Germinal center (tissue), 1 donor: ENCODE measurements at regions not wholly inside any gene's neighbourhood (a gene's known extent, or its start where the extent isn't known, plus 50 kb on each side); places are given as distances from the start of the nearest gene placed in this dataset.

ENCODE experiments used
- DNase-seq: peaks from one replicate; pipeline ENCODE4 v3.0.0; 2012; ENCODE audit warnings: mixed read lengths, low spot score

DNA sequence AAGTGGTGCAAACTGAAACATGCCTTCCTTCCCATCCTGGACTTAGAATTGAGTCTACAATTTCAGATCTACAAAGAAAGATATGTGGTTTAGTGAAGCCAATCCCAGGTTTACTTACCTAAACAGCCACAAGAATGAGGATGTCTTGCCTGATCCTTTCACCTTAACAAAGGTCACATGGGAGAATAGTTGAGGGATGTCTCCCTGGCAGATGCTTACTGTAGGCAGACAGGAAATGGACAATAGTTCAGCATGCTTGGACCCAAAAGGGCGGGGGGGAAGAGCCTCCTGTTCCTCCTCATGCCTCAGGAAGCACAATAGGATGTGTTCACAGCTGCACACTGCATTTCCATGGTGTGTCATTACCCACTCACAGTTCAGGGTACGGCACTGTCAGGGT, 492.7 kb upstream of the USP24 start:
- DNase-seq: no peak

DNA sequence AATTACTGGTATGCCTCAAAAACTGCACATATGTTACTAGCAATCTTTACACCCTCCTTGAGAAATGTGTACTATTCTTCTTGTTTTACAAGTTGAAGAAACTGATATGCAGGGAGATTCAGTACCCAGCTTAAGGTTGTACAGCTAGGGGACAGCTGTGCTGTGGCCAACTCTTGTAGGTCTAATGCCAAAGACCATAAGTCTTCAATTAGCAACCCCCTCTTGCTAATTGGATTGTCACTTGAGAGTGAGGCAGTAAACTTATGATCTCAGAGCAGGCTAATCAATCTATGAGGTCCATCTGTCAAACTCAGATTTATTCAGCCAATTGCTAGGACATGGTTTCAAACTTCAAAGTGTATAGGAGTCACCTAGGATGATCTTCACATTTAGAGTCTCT, 492.0 kb upstream of the USP24 start:
- DNase-seq: no peak

DNA sequence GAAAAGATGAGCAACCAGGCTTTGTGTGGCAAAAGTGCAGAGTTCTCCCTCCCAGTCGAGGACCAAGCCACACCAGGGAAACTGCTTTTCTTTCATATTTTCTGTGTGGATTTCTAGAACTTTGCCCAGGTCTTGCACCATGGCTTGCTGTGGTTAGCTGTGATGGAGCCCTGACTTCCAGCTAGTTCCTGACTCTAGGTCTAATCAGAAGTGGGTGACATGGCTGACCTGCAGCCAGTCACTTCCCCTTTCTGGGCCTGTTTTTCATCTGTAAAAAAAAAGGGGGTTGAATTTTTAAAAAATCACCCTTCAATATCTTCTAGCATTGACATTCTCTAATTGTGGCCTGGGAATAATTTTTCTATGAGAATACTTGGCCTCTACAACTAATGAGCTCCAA, 491.2 kb upstream of the USP24 start:
- DNase-seq: no peak

DNA sequence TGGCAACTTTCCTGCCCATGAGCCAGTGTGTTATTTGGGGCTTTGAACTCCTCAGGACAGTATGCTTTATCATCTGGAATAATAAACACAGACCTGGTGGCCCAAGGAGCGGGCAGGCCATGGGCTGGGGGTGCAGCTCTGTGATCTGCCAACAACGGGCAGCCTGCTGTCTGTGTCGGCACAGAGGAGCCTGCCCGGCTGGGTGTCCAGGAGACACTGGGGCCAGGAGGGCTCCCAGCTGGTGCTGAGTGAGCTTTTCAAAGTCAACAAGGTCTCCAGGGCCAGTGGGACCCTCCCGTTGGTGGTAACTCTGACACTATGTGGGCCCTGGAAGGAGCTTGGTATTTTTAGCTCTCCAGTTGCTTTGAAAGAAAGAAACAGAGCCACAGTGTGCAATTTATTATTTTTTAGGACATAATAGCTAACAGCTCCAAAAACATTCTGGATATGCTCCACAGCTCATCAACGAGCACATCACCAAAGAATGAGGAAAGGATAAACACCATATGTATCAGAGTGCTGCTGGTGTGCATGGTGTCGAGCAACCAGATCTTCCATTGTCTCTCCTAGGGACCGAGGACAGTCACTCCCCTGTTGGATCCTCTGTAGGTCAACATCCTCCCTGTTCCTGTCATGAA, 488.7 kb upstream of the USP24 start:
- no peak for DNase-seq

DNA sequence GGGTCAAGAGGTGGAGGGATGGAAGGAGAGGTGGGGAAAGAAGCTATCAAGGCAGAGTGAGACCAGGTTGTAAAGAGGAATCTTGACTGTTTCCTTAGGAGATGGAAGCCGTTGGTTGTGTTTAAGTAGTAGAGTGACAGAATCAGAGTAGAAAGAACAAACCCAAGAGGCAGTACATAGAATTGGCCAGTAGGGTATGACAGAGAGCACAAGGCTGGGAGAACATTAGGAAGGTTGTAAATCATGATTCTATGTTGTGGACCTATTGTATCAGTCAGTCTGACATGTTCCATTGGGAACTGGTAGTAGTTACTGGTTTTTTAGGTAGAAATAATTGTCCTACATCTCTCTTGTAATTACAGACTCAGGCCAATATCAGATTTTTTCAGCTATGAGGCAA, 486.9 kb upstream of the USP24 start:
- no peak for DNase-seq

DNA sequence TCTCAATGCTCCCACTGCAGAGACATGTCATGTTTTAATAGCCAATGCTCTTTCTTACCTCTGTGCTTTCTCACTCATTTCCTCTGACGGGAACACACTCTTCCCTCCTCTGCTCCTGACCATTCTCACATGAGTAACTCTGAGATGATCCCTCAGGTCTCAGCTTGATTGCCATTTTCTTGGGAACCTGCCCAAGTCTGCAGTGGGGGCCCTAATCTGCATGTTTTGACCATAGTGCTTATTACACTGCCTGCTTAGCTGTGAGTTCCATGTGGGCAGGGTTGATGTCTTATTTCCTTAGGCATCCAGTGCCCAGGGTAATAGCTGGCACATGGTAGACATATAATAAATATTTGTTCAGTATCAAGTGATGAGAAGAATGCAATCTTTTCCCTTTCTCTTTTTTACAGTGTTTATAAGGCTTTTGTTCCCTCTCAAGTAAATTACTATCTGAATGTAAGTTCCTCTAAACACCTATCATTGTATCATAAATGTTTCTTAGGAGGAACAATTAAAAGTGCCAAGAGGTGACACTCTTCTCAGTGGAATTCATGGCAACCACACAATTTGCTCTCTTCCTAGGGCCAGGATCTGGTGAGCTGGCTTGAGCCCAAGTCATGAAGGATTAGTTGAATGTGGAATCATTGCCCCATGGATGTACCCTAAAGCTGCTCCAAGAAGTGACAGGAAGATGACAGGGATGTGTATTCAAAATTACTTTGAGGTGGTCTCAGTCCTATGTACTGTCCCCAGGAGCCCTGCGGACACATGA, 485.4 kb upstream of the USP24 start:
- DNase-seq: no peak

DNA sequence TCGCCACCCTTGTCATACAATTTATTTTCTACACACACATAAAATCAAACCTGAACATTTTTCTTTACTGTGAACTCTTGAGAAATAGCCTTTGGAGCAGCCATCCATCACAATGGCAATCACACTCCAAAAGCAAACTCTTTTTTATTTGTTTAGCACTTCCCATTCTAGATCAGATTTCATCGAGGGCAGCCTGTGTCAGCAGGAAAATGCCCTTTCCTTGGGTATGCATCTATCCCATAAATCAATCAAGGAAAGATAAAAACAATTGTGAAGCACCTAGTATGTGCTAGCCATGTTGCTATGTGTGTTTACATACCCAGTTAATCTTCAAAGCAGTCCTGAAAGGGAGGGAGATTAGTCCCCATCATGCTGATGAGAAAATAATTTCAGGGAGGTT, 484.1 kb upstream of the USP24 start:
- no peak for DNase-seq

DNA sequence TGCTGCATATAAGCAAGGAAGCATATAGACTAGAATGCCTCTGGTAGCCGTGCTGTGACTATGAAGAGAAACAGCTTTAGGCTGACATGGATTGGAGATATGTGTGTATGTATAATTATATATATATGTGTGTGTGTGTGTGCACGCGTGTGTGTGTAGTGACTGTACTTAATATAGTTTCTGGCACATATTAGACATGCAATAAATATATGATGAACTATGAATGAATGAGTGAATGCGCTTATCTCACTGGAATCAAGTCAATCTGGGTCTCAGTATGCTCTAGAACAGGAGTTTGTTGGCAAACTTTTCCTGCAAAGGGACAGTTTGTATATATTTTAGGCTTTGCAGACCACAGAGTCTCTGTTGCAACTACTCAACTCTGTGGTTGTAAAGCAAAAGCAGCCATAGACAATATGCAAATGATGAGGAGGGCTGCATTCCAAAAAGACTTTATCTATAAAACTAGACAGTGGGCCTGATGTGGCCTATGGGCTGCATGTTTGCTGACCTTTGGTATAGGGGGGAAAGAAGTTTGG, 482.9 kb upstream of the USP24 start:
- DNase-seq: no peak

DNA sequence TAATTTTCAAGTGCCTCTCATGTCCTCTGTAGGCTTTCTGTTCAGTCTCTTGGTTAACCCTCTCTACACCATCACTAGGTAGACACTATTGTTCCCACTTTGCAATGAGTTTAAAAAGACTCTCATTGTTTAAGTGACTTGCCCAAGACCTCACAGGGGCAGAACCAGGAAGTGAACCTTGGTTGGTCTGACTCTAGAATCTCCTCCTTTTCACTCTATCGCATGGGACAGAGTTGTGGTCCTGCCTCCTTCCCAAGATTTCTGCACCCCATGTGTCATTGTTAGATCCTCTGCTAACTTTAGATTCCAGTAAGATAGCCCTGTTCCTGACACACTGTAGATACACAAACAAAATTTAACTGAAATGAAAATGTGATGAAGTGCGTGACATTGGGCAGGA, 481.7 kb upstream of the USP24 start:
- no peak for DNase-seq

DNA sequence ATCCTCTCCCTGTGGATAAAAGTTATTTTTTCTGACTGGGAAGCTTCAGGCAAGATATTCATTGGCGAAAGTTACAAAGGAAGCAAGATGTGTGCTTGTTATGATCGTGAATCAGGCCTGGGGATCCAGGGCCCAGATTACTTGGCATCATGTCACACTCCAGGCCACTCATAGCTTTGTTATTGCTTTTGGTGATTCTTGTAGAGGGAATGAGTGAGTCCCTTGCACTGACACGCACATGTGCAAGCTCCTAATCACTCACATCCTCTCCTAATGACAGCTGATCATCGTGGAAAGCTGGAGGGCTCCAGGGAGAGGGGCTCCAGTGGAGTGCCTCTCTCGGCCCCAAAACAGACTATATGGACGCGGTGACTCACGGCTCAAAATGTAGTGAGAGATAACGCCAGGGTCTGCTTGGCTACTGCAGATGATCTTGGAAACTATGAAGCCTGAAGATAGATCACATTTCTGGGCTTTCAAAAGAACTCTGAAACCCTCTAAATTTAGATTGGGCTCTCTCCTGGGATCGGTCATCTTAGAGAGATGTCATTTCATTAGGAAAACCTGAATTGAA, 481.1 kb upstream of the USP24 start:
- DNase-seq: no peak

DNA sequence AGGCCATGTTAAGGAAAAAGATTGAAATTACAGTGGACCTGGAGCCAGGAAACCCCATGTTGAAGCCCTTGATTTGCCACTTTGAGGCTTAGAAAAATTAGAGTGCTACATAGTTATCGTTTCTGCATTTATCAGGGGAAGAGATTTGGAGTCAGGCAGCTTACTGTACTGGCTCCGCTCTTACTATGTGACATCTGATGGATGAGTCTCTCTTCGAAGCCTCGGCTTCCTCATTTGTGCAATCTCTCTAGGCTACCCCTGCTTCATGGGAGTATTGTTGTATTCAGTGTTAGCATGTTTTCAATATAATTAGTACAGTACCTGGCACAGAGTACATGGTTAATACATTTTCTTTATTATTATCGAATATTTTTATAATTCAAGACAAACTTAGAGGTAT, 480.4 kb upstream of the USP24 start:
- DNase-seq: no peak

DNA sequence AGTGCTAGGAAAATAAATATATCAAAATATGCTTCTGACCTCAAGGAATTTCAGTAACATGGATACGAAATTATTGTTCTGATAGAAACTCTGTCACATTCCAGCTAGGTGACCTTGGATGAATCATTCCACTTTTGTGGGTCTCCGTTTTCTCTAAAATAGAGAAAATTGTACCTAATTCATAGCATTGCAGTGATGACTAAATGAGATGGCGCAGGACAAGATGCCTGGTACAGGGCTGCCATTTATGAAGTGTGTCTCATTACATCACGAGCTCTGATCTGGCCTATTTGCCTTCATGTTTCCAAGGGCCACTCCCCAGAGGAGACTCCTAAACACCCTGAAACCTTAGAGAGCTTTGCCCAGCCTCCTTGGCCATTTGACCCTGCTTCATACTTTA, 480.0 kb upstream of the USP24 start:
- no peak for DNase-seq

DNA sequence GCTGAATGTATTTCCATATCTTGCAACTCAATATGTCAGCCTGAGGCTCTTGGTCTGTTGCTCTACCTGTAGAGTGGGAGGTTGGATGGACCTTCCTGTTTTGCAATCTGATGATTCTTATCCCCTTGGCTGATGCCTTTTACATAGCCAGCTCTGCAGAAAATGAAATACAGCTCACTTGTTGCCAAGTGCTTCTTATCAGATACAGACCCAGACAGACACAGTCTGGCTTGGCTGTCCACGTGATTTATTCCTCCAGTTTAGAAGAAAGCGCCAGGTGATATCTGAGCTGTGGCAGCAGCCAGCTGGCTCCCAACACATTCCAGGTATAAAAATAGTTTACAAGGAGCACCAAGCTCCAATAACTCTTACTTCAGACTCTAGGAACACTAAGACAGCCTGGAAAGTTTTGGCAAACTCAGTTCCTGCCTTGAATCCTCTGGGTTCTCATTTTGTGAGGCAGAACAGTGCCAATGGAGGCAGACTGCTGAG, 479.2 kb upstream of the USP24 start:
- no peak for DNase-seq

DNA sequence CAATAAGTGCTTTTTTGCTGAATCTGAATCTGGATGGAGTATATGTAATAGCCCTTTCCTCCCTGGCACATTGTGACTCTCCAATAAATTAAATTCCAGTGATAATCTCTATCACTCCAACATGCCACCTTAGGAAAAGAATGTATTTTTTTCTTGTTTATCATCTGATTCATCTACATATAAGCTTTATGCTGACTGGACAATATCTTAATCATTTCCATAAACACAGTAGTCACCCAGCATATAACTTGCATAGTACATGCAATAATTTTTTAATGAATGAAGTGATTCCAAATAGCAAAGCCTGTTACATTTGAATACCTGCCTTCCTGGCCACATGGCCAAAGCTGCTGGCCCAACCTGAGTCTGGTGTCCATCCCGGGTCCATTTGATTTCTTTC, 477.6 kb upstream of the USP24 start:
- no peak for DNase-seq

DNA sequence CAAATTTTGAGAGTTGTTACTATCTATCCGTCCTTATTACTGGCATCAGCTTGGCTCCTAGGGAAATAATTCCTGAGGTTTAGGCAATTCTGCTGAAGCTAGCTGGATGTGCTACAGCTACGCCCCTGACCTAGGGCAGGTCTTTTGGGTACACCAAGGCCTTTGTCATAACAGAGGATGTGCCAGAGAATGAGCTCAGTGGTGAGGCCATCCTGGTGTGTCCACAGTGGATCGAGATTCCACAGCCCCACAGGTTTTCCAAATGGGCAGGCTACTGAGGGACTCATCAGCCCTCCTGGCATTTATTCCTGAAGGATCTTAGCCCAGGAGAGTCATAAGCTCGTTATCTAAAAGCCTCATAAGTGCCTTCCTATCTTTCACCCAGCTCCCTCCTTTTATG, 475.2 kb upstream of the USP24 start:
- no peak for DNase-seq

DNA sequence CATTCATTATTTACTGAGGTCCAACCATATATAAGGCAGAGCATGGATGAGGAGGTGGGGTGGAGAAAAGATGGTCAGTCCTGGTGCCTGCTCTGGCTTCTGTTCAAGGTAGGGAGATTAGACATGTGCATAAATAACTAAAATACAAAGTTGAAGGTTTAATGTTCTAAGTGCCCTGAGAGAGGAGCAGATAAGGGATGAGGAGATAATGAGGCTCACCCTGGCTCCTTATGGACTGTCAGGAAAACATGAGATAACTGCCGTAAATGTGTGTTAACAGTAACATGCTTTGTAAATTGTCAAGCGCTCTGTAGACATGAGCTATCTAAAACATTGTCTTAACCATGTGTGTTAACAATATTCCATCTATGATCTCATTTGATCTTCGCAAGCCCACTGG, 474.6 kb upstream of the USP24 start:
- DNase-seq: no peak

DNA sequence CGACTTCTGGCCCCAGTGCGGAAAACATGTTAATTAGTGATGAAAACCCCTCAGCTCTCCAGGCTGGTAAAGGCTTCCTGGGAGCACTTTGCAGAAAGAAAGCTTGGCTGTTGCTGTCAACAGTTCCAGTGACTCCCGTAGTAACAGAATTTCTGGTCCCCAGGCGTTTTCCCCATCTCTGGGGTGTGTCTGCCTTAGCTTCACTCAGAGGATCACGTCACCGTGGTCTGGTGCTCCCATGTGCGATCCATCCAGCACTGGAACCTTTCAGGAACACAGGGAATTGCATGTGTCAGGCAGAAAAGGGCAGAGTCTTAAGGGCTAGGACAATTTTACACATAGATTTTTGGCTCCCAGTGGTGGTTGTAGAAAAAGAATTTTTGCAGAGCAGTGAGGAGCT, 470.4 kb upstream of the USP24 start:
- no peak for DNase-seq

DNA sequence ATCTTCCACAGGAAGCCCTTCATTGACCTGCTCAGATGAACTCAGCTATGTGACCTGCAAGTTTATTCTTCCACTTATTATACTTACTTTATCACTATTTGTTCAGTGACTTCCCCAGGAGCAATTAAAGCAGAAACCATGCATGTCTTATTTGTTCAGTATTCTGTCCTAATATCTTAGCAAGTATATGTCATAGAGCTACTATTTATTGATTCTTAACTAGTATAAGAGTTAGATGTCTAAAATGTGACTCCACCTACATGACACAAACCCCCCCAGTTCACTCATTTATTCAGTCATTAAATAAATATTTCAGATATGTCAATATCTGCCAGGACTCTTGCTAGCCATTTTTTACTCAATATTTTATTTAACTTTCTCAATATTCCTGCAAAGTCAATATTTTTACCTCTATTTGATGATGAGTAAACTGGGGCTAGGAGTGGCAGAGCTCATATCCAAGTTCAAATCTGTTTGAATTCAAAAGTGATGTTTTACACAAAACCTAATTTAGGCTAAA, 469.0 kb upstream of the USP24 start:
- no peak for DNase-seq

DNA sequence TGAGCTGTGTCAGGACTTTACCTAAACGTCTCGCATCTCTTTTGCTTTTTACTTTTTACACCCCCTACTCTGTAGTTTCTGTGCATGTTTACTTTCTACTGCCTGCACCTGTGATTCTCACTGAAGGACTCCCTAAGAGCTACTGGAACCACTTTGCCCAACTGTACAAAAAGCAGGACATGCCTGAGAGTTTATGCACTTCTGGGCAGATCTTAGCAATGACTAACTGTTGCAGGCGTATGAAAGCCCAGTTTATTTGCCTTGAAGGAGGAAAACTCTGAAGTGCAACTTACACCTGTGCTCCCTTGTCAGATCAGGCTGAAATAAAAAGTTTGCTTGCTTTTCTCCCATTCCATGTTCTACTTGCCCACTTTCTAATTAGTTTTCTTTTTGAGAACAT, 467.0 kb upstream of the USP24 start:
- no peak for DNase-seq

DNA sequence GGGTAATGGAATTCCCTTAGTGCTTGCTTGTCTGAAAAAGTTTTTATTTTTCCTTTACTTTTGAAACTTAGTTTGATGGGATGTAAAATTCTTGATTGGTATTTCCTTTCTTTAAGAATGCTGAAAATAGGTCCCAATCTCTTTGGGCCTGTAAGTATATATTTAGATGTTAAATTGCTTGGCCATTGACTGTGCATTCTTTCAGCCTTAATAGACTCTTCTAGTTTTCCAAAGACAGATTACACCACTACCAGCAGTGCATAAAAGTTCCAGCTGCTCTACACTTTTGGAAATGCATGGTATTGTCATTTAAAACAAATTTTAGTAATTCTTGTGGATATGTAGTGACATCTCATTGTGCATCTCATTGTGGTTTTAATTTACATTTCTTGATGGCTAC, 464.8 kb upstream of the USP24 start:
- no peak for DNase-seq

DNA sequence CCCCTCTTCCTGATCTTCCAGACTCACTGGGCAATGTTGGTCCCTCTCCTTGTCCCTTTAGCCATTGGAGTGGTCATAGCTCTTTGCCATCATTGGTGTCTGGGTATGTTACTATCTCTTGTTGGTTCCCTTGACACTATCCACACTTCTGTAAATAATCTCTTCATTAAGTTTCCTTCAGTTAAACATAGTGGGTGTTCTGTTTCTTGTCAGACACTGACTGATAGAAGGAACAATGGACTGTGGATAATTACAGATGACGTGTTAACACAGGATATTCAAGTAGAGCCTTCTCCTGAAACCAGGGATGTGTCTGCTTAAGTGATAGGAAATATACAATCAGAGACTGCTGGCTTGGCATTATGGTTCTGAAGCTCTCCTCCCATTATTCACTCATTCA, 458.3 kb upstream of the USP24 start:
- DNase-seq: no peak

DNA sequence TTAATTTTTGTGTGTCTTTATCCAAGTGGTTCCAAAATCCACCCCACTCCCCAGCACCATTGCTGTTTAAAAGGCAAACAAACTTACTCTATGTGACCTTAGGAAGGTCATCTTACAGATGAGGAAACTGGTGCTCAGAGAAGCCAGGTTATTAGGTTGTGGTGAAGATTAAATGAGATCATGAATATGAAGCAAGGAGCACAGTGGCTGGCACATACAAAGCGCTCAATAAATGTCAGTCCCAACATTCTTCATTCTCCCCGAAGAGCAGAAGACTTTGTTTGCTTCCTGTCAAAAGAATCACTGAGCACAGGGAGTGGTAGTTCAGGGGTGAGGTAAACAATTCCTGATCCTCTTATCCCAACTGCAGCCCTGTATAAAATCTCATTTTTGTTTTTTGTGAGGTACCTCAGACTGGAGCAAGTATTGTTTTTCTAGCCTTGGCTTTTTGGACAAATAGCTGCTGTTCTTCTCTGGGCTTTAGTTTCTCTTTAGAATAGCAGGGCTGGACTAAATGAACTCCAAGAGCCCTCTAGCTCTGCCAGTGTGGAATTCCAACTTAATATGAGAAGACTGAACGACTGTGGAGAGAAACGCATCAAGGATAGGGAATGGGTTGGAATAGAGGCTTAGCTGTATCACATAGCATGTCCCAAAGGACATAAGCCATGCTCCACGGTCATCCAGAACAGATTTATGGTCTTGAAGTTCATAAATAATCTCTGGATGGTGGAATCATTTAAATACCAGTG, 455.3 kb upstream of the USP24 start:
- no peak for DNase-seq
